Stimulated activated effector memory CD8-positive, alpha-beta T cell treated with anti-CD3 and anti-CD28 coated beads, Interleukin-12 subunit alpha, Interleukin-12 subunit beta, amount 100 ng/mL, for 72 hours (primary cell): ENCODE measurements at regions not wholly inside any gene's neighbourhood (a gene's known extent, or its start where the extent isn't known, plus 50 kb on each side); places are given as distances from the start of the nearest gene placed in this dataset.
A peak's percentile ranks its signal among the peaks of the same experiment; 100 is the strongest.
"Not testable (repeated sequence)": the region's sequence is repeated elsewhere in the genome, so short reads cannot be mapped to it uniquely, and the experiment has no call there.

Experiments used
- ATAC-seq: fragments of 150-1000 bp; cut with Tn5 transposase; 2 replicates; pipeline ENCODE4 v1.10.0; 2021
- DNase-seq, 2 donors: peaks; one replicate each; pipeline ENCODE4 v3.0.0; 2021 to 2022; ENCODE audit warnings: low spot score in 2 of 2
- H3K27ac Mint-ChIP-seq: one replicate; pipeline ENCODE4 v1.8.0; 2022; ENCODE audit warnings: mild to moderate bottlenecking, mixed read lengths
- H3K36me3 Mint-ChIP-seq: one replicate; pipeline ENCODE4 v1.8.0; 2022; ENCODE audit warnings: mild to moderate bottlenecking, mixed read lengths
- H3K4me1 Mint-ChIP-seq: one replicate; pipeline ENCODE4 v1.8.0; 2022; ENCODE audit warnings: mixed read lengths
- H3K4me3 Mint-ChIP-seq: one replicate; pipeline ENCODE4 v1.8.0; 2022; ENCODE audit warnings: mild to moderate bottlenecking, mixed read lengths
- H3K9me3 Mint-ChIP-seq: one replicate; pipeline ENCODE4 v1.8.0; 2022; ENCODE audit warnings: mixed read lengths

GRCh38 chr2:39960681-39961080, 181.6 kb upstream of the THUMPD2 start:
- not testable (repeated sequence) for DNase-seq, H3K27ac Mint-ChIP-seq, ATAC-seq, H3K4me1 Mint-ChIP-seq, H3K36me3 Mint-ChIP-seq, H3K4me3 Mint-ChIP-seq, H3K9me3 Mint-ChIP-seq

GRCh38 chr2:39954346-39954745, 175.3 kb upstream of the THUMPD2 start:
- H3K4me1 Mint-ChIP-seq = no peaks in the 10 kb centered on the region
- H3K27ac Mint-ChIP-seq = no peak overlapping the region
- H3K36me3 Mint-ChIP-seq = no peaks in the 10 kb centered on the region
- no peak for ATAC-seq
- no peaks in the 10 kb centered on the region for H3K9me3 Mint-ChIP-seq
- no peak for DNase-seq
- H3K4me3 Mint-ChIP-seq = no peak overlapping the region

GRCh38 chr2:39949131-39949530, 170.1 kb upstream of the THUMPD2 start:
- no peak overlapping the region for H3K4me3 Mint-ChIP-seq
- DNase-seq (no peak), ATAC-seq (no peak)
- H3K9me3 Mint-ChIP-seq = no peaks in the 10 kb centered on the region
- H3K36me3 Mint-ChIP-seq = no peaks in the 10 kb centered on the region
- H3K4me1 Mint-ChIP-seq = no peaks in the 10 kb centered on the region
- H3K27ac Mint-ChIP-seq = no peak overlapping the region

- no peaks in the 10 kb centered on the region for H3K36me3 Mint-ChIP-seq
- no peaks in the 10 kb centered on the region for H3K9me3 Mint-ChIP-seq
- H3K4me3 Mint-ChIP-seq = no peak overlapping the region
- ATAC-seq (no peak), DNase-seq (no peak)
- H3K4me1 Mint-ChIP-seq = no peaks in the 10 kb centered on the region
- no peak overlapping the region for H3K27ac Mint-ChIP-seq
These were observed 169.1 kb upstream of the THUMPD2 start for GRCh38 chr2:39948016-39948719.

GRCh38 chr2:39947294-39948015, 168.4 kb upstream of the THUMPD2 start:
- no peak overlapping the region for H3K4me3 Mint-ChIP-seq

GRCh38 chr2:39942950-39943349, 163.9 kb upstream of the THUMPD2 start:
- H3K27ac Mint-ChIP-seq = no peak overlapping the region
- no peaks in the 10 kb centered on the region for H3K36me3 Mint-ChIP-seq
- no peaks in the 10 kb centered on the region for H3K9me3 Mint-ChIP-seq
- no peaks in the 10 kb centered on the region for H3K4me1 Mint-ChIP-seq
- no peak for DNase-seq
- no peak overlapping the region for H3K4me3 Mint-ChIP-seq
- no peak for ATAC-seq

More at GRCh38 chr2:39947294-39948015, 168.4 kb upstream of the THUMPD2 start:
- no peak for ATAC-seq
- Mint-ChIP-seq H3K4me1 (no peaks in the 10 kb centered on the region), H3K36me3 (no peaks in the 10 kb centered on the region), H3K27ac (no peak overlapping the region), H3K9me3 (no peaks in the 10 kb centered on the region)
- no peak for DNase-seq

GRCh38 chr2:39938035-39938835, 159.2 kb upstream of the THUMPD2 start:
- no peaks in the 10 kb centered on the region for H3K9me3 Mint-ChIP-seq
- H3K4me1 Mint-ChIP-seq = no peaks in the 10 kb centered on the region
- ATAC-seq (peak; percentile 64), DNase-seq (no peak)
- H3K4me3 Mint-ChIP-seq = peak overlapping the region; percentile 5
- no peak overlapping the region for H3K27ac Mint-ChIP-seq
- H3K36me3 Mint-ChIP-seq = no peaks in the 10 kb centered on the region

- Mint-ChIP-seq H3K4me1 (no peaks in the 10 kb centered on the region), H3K36me3 (no peaks in the 10 kb centered on the region), H3K4me3 (peak overlapping the region; percentile 5), H3K27ac (no peak overlapping the region), H3K9me3 (no peaks in the 10 kb centered on the region)
- ATAC-seq (no peak), DNase-seq (no peak)
These were observed 158.6 kb upstream of the THUMPD2 start for GRCh38 chr2:39937621-39938020.

- H3K9me3 Mint-ChIP-seq = no peaks in the 10 kb centered on the region
- no peaks in the 10 kb centered on the region for H3K36me3 Mint-ChIP-seq
- ATAC-seq (no peak), DNase-seq (no peak)
- H3K4me1 Mint-ChIP-seq = no peaks in the 10 kb centered on the region
- H3K4me3 Mint-ChIP-seq = no peak overlapping the region
- H3K27ac Mint-ChIP-seq = no peak overlapping the region
These were observed 155.8 kb upstream of the THUMPD2 start for GRCh38 chr2:39934851-39935250.

GRCh38 chr2:39933196-39933595, 154.1 kb upstream of the THUMPD2 start:
- ATAC-seq = no peak
- Mint-ChIP-seq H3K4me1 (no peaks in the 10 kb centered on the region), H3K4me3 (no peak overlapping the region), H3K27ac (no peak overlapping the region), H3K36me3 (no peaks in the 10 kb centered on the region), H3K9me3 (no peaks in the 10 kb centered on the region)
- DNase-seq = no peak

- Mint-ChIP-seq H3K27ac (no peak overlapping the region), H3K4me1 (no peaks in the 10 kb centered on the region), H3K4me3 (no peak overlapping the region), H3K9me3 (no peaks in the 10 kb centered on the region), H3K36me3 (no peaks in the 10 kb centered on the region)
- ATAC-seq = no peak
- DNase-seq = no peak
These were observed 153.1 kb upstream of the THUMPD2 start for GRCh38 chr2:39932198-39932597.

GRCh38 chr2:39930175-39930917, 151.3 kb upstream of the THUMPD2 start:
- Mint-ChIP-seq H3K36me3 (no peaks in the 10 kb centered on the region), H3K4me3 (no peak overlapping the region), H3K9me3 (no peaks in the 10 kb centered on the region), H3K4me1 (no peaks in the 10 kb centered on the region), H3K27ac (no peak overlapping the region)
- DNase-seq (no peak), ATAC-seq (no peak)

GRCh38 chr2:39929531-39929930, 150.5 kb upstream of the THUMPD2 start:
- no peak overlapping the region for H3K4me3 Mint-ChIP-seq
- H3K36me3 Mint-ChIP-seq = no peaks in the 10 kb centered on the region
- DNase-seq (no peak), ATAC-seq (no peak)
- no peaks in the 10 kb centered on the region for H3K4me1 Mint-ChIP-seq
- H3K27ac Mint-ChIP-seq = no peak overlapping the region
- no peaks in the 10 kb centered on the region for H3K9me3 Mint-ChIP-seq

- no peak for DNase-seq
- no peaks in the 10 kb centered on the region for H3K9me3 Mint-ChIP-seq
- no peak for ATAC-seq
- H3K4me1 Mint-ChIP-seq = no peaks in the 10 kb centered on the region
- H3K36me3 Mint-ChIP-seq = no peaks in the 10 kb centered on the region
- H3K4me3 Mint-ChIP-seq = no peak overlapping the region
- no peak overlapping the region for H3K27ac Mint-ChIP-seq
These were observed 146.3 kb upstream of the THUMPD2 start for GRCh38 chr2:39925312-39925711.

- Mint-ChIP-seq H3K27ac (no peak overlapping the region), H3K4me3 (no peak overlapping the region), H3K9me3 (no peaks in the 10 kb centered on the region), H3K4me1 (peaks cover 6% of the 10 kb centered on the region), H3K36me3 (no peaks in the 10 kb centered on the region)
- ATAC-seq = no peak
- DNase-seq = no peak
These were observed 144.4 kb upstream of the THUMPD2 start for GRCh38 chr2:39923455-39923854.
